Spleen (tissue), 11 donors: ENCODE measurements at regions not wholly inside any gene's neighbourhood (a gene's known extent, or its start where the extent isn't known, plus 50 kb on each side); places are given as distances from the start of the nearest gene placed in this dataset.
"Not testable (repeated sequence)": the region's sequence is repeated elsewhere in the genome, so short reads cannot be mapped to it uniquely, and the experiment has no call there.

Experiments used
- DNase-seq: peaks from one replicate; pipeline ENCODE4 v3.0.0-alpha.2; 2020
- H3K27ac ChIP-seq, 8 donors: fragments of 200-600 bp; sonication (generic) in 7 of 8; 1 replicate in 4 of 8; 2 replicates in 4 of 8; pipeline versions ENCODE4 v1.5.0 to v1.8.0; 2016 to 2021; ENCODE audit warnings: inconsistent platforms in 4 of 8, mild to moderate bottlenecking in 4 of 8, moderate library complexity in 1 of 8
- H3K27me3 ChIP-seq, 7 donors: fragments of 200-600 bp; sonication (generic) in 6 of 7; replicated peaks in 1 of 7; 1 replicate in 4 of 7; 2 replicates in 3 of 7; pipeline versions ENCODE4 v1.5.0 to v1.8.0; 2016 to 2021; ENCODE audit warnings: inconsistent platforms in 3 of 7, mild to moderate bottlenecking in 1 of 7
- H3K36me3 ChIP-seq, 6 donors: fragments of 200-600 bp; sonication (generic) in 5 of 6; 1 replicate in 4 of 6; 2 replicates in 2 of 6; pipeline versions ENCODE4 v1.5.0 to v1.8.0; 2016 to 2021; ENCODE audit warnings: inconsistent platforms in 2 of 6
- H3K4me1 ChIP-seq, 6 donors: fragments of 200-600 bp; sonication (generic) in 5 of 6; 1 replicate in 3 of 6; 2 replicates in 3 of 6; pipeline versions ENCODE4 v1.5.0 to v1.8.0; 2016 to 2021; ENCODE audit warnings: inconsistent platforms in 3 of 6
- H3K4me3 ChIP-seq, 8 donors: fragments of 200-600 bp; sonication (generic) in 7 of 8; 1 replicate in 4 of 8; 2 replicates in 4 of 8; pipeline versions ENCODE4 v1.5.0 to v1.8.0; 2016 to 2021; ENCODE audit warnings: inconsistent platforms in 4 of 8, mild to moderate bottlenecking in 4 of 8, moderate library complexity in 2 of 8
- H3K9me3 ChIP-seq, 8 donors: fragments of 200-600 bp; sonication (generic) in 7 of 8; 1 replicate in 4 of 8; 2 replicates in 4 of 8; pipeline versions ENCODE4 v1.5.0 to v1.8.0; 2016 to 2021; ENCODE audit warnings: inconsistent platforms in 4 of 8
- POLR2A ChIP-seq, 3 donors: fragments of 450-650 bp; IDR thresholded peaks; one replicate each; pipeline ENCODE4 v1.5.1; 2017; ENCODE audit warnings: antibody characterized with exemption in 3 of 3, mild to moderate bottlenecking in 1 of 3
- POLR2AphosphoS5 ChIP-seq, 3 donors: sonication (generic); formaldehyde crosslinking; IDR thresholded peaks; one replicate each; pipeline ENCODE4 v1.5.1; 2017; ENCODE audit warnings: antibody characterized with exemption in 3 of 3
- WGBS, 5 donors: extraction: QIAGEN DNeasy Blood & Tissue Kit in 3 of 5; methylation state at CpG; one replicate each; pipeline versions ENCODE4 v1.1.5 to v1.1.7; 2013 to 2018; 5-methylcytosine and 5-hydroxymethylcytosine counted together
- intact Hi-C: fragments of 100-400 bp; cut with DNase I; formaldehyde crosslinking; loops from one replicate; pipeline ENCODE4 v1.15.0; 2023; ENCODE audit warnings: low total_unique reads
- TF ChIP-seq, protein P1 (sequence below), 11 experiments: fragments of 200-600 bp in 7 of 11; fragments of 450-650 bp in 4 of 11; sonication (generic) in 4 of 11; IDR thresholded peaks in 8 of 11; conservative IDR thresholded peaks in 3 of 11; 1 replicate in 7 of 11; 2 replicates in 4 of 11; pipeline versions ENCODE4 v1.4.0 to v1.8.0; 2016 to 2021; ENCODE audit warnings: antibody characterized with exemption in 11 of 11, inconsistent platforms in 4 of 11, mild to moderate bottlenecking in 1 of 11
- donor health status: healthy with polysubstance abuse.
- donor health status: DM: no; HTN: no; CAD: no; lungs with moderate emphysema.
- donor health status: DM: no; HTN: no; CAD: no.
- donor health status: Bipolar disorder and iron deficiency.
- donor health status: healthy.
- donor health status: DM: no; HTN: no; CAD: no.
- donor health status: DM: yes; HTN: yes; CAD: no.

DNA sequence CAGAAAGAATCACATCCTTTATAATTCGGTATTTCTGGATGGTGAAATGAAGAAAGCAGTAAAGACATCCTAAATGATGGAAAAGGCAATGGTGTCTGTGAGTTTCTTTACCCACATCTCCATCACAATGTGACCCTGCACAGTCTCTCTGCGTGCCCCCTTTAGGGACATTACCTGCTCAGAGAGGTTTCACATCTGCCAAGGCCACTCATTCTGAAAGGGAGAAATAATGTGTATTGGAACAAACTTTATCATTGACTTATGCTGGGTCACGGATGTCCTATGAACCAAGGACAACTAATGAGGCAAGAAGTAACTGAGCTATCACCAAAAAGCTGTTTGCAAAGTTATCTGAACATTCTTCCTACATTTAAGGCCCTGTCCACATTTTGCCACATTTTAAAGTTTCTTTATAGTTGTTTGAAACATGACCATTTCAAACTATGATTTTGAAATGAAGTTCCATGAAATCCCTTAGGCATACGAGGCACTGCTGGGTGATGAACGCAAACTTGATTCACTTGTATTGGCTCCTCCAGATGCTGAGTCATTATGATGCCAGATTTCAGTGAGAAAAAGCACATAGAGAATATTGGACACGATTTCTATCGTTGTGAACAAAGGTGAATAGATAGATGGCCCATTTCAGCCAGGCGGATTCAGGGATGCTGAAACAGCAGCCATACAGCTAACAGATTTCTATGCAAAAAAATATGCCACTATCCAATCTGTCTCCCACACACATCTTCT is 63.5 kb upstream of the HMGB1 start:
- H3K4me1 ChIP-seq: no peaks in the 10 kb centered on the region
- no peak for DNase-seq
- no peak overlapping the region for H3K4me3 ChIP-seq
- WGBS, 5 donors: 81 to 91% (median 87%) methylated on average over 8 of the region's 8 CpGs
- no peaks in the 10 kb centered on the region for H3K27me3 ChIP-seq
- intact Hi-C loops: no loop called here
- H3K27ac ChIP-seq: no peak overlapping the region
- H3K9me3 ChIP-seq: no peaks in the 10 kb centered on the region
- no peak for TF ChIP-seq POLR2AphosphoS5 (IDR thresholded peaks at IDR 0.05)
- TF ChIP-seq POLR2A (IDR thresholded peaks at IDR 0.05): no peak
- H3K36me3 ChIP-seq: no peaks in the 10 kb centered on the region

DNA sequence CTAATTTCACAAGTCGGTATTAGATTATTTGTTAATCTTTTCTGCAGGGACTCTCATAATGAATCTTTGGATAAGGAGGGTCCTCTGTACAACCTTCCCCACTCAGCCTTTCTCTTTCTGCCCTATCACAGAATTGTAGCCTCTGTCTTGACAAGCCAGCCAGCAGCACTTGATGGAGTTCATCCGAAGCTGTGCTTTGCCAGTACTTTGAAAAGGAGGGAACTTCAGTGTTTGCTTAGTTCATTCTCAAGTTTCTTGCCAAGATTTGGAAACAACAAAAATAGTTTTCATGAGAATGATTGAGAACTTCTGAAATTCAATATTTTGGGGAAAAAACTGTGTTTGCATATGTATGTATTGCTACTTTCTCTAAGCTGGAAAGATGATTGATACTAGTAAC is 69.3 kb upstream of the HMGB1 start:
- WGBS, 5 donors: 80 to 88% (median 84%) methylated on average over 2 of the region's 2 CpGs
- Histone ChIP-seq H3K27me3 (no peaks in the 10 kb centered on the region), H3K4me3 (no peak overlapping the region), H3K9me3 (no peaks in the 10 kb centered on the region), H3K4me1 (no peaks in the 10 kb centered on the region), H3K27ac (no peak overlapping the region), H3K36me3 (no peaks in the 10 kb centered on the region)
- TF ChIP-seq, protein P1, sequence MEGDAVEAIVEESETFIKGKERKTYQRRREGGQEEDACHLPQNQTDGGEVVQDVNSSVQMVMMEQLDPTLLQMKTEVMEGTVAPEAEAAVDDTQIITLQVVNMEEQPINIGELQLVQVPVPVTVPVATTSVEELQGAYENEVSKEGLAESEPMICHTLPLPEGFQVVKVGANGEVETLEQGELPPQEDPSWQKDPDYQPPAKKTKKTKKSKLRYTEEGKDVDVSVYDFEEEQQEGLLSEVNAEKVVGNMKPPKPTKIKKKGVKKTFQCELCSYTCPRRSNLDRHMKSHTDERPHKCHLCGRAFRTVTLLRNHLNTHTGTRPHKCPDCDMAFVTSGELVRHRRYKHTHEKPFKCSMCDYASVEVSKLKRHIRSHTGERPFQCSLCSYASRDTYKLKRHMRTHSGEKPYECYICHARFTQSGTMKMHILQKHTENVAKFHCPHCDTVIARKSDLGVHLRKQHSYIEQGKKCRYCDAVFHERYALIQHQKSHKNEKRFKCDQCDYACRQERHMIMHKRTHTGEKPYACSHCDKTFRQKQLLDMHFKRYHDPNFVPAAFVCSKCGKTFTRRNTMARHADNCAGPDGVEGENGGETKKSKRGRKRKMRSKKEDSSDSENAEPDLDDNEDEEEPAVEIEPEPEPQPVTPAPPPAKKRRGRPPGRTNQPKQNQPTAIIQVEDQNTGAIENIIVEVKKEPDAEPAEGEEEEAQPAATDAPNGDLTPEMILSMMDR (IDR thresholded peaks at IDR 0.05 in 8 of 11, conservative IDR thresholded peaks at IDR 0.05 in 3 of 11): no peak
- TF ChIP-seq POLR2AphosphoS5 (IDR thresholded peaks at IDR 0.05): no peak
- TF ChIP-seq POLR2A (IDR thresholded peaks at IDR 0.05): no peak
- intact Hi-C loops: no loop called here
- no peak for DNase-seq

DNA sequence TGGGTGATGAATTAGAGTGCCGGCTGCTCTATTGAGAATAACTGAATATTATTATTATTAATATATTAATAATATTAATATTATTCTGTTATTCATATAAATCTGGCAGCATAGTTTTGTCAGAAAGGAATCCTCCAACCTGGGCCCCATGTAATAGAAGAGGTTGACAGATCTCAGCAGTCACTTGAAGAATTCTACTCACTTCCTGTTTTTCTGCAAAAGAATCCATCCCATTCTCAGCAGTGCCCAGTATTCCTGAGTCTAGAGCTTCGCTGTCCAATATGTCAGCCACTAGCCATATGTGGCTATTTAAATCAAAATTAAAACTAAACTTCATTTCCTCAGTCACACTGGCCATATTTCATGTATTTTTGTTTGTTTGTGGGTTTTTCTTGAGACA is 72.4 kb upstream of the USPL1 start:
- H3K4me1 ChIP-seq: no peaks in the 10 kb centered on the region
- peaks cover 0 to 10% (median 0%) of the 10 kb centered on the region in 8 donors for H3K9me3 ChIP-seq
- WGBS, 5 donors: 94 to 99% (median 96%) methylated on average over 2 of the region's 2 CpGs
- TF ChIP-seq, protein P1 (IDR thresholded peaks at IDR 0.05 in 8 of 11, conservative IDR thresholded peaks at IDR 0.05 in 3 of 11): no peak
- no peak for TF ChIP-seq POLR2A (IDR thresholded peaks at IDR 0.05)
- no peak for TF ChIP-seq POLR2AphosphoS5 (IDR thresholded peaks at IDR 0.05)
- no peaks in the 10 kb centered on the region for H3K36me3 ChIP-seq
- no peak overlapping the region for H3K27ac ChIP-seq
- H3K27me3 ChIP-seq: no peaks in the 10 kb centered on the region
- intact Hi-C loops: no loop called here
- no peak for DNase-seq
- H3K4me3 ChIP-seq: no peak overlapping the region

DNA sequence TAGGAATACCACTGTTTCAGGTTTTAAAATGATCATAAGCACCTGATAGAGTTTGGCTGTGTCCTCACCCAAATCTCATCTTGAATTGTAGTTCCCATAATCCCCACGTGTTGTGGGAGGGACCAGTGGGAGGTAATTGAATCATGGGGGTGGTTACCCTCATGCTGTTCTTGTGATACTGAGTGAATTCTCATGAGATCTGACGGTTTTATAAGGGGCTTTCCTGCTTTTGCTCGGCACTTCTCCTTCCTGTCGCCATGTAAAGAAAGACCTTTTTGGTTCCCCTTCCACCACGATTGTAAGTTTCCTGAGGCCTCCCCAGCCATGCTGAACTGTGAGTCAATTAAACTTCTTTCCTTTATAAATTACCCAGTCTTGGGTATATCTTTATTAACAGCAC is 69.7 kb upstream of the USPL1 start:
- intact Hi-C loops: not testable (repeated sequence)
- 18 to 30% (median 26%) methylated on average over 5 of the region's 5 CpGs for WGBS, 5 donors

DNA sequence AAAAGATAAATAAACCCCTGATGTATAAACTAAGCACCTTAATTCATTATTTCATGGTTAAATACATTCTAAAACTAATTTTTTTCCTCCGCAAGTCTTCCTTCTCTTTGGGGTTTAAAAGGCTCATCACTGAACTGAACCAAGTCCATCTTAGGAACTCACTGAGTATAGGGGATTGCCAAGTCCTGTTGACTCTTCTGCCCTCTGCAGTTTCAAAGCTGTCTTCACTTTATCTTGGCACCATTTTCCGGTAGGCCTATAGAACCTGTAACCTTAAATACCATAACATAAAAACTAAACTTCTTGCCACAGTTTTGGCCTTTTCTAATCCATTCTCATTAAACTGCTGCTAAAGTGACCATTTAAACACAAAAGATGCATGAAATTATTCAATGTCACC is 66.5 kb upstream of the USPL1 start:
- Histone ChIP-seq H3K36me3 (no peaks in the 10 kb centered on the region), H3K4me1 (no peaks in the 10 kb centered on the region), H3K9me3 (peaks cover 0 to 10% (median 0%) of the 10 kb centered on the region in 8 donors), H3K27me3 (no peaks in the 10 kb centered on the region), H3K4me3 (no peak overlapping the region), H3K27ac (no peak overlapping the region)
- TF ChIP-seq POLR2AphosphoS5 (IDR thresholded peaks at IDR 0.05): no peak
- TF ChIP-seq, protein P1 (IDR thresholded peaks at IDR 0.05 in 8 of 11, conservative IDR thresholded peaks at IDR 0.05 in 3 of 11): peak in 6 of 11 experiments; percentile 28 to 52 (median 40)
- 67 to 79% (median 71%) methylated on average over 2 of the region's 2 CpGs for WGBS, 5 donors
- no peak for DNase-seq
- intact Hi-C loops: loop anchor here (10.0 kb wide), 1 partner anchor 76 kb away; no protein-coding TSS in a partner anchor

More for the DNA sequence above, 69.7 kb upstream of the USPL1 start:
- H3K9me3 ChIP-seq, H3K27me3 ChIP-seq, H3K4me1 ChIP-seq, H3K36me3 ChIP-seq, H3K27ac ChIP-seq, DNase-seq, H3K4me3 ChIP-seq: not testable (repeated sequence)
